Astrocyte (in vitro differentiated cells and primary cell): ENCODE measurements at regions not wholly inside any gene's neighbourhood (a gene's known extent, or its start where the extent isn't known, plus 50 kb on each side); places are given as distances from the start of the nearest gene placed in this dataset.

Source experiments
- EZH2 ChIP-seq: IDR thresholded peaks from 2 replicates; pipeline ENCODE4 v1.6.1; 2012; ENCODE audit warnings: mild to moderate bottlenecking, low read length, inconsistent platforms; ENCODE audit not compliant: insufficient read depth
- TF ChIP-seq, protein P1 (sequence below): IDR thresholded peaks from 2 replicates; pipeline ENCODE4 v1.5.1; 2011; ENCODE audit warnings: low read depth, mild to moderate bottlenecking, inconsistent platforms, low read length, moderate library complexity; ENCODE audit not compliant: insufficient read depth

GRCh38 chr9:12633016-12633765 lies 60.0 kb upstream of the TYRP1 start:
- TF ChIP-seq, protein P1, sequence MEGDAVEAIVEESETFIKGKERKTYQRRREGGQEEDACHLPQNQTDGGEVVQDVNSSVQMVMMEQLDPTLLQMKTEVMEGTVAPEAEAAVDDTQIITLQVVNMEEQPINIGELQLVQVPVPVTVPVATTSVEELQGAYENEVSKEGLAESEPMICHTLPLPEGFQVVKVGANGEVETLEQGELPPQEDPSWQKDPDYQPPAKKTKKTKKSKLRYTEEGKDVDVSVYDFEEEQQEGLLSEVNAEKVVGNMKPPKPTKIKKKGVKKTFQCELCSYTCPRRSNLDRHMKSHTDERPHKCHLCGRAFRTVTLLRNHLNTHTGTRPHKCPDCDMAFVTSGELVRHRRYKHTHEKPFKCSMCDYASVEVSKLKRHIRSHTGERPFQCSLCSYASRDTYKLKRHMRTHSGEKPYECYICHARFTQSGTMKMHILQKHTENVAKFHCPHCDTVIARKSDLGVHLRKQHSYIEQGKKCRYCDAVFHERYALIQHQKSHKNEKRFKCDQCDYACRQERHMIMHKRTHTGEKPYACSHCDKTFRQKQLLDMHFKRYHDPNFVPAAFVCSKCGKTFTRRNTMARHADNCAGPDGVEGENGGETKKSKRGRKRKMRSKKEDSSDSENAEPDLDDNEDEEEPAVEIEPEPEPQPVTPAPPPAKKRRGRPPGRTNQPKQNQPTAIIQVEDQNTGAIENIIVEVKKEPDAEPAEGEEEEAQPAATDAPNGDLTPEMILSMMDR: no peak
- TF ChIP-seq EZH2: no peak
